ENCODE measurements at regions not wholly inside any gene's neighbourhood (a gene's known extent, or its start where the extent isn't known, plus 50 kb on each side); places are given as distances from the start of the nearest gene placed in this dataset.
"Not testable (repeated sequence)": the region's sequence is repeated elsewhere in the genome, so short reads cannot be mapped to it uniquely, and the experiment has no call there.

GRCh38 chr14:105627701-105628100, 101.3 kb downstream of the TMEM121 start:
- H3K27me3 ChIP-seq: peaks cover 0 to 25% (median 0%) of the 10 kb centered on the region in 3 donors
- no peak overlapping the region for H3K27ac ChIP-seq
- no peak for DNase-seq
- intact Hi-C loops (cut with DNase I; ENCODE audit: low total_unique reads): no loop called here
- 59 to 74% (median 64%) methylated on average over 1 to 9 of the region's 10 CpGs for WGBS, 5 donors
- H3K9me3 ChIP-seq: peaks cover 0 to 17% (median 3%) of the 10 kb centered on the region in 4 donors
- no peaks in the 10 kb centered on the region for H3K4me1 ChIP-seq
- H3K4me3 ChIP-seq: no peak overlapping the region
- no peak for TF ChIP-seq CTCF (IDR thresholded peaks at IDR 0.05)
- H3K36me3 ChIP-seq: no peaks in the 10 kb centered on the region

- intact Hi-C loops (cut with DNase I; ENCODE audit: low total_unique reads); H3K27ac ChIP-seq; H3K4me3 ChIP-seq; H3K36me3 ChIP-seq; DNase-seq; H3K4me1 ChIP-seq: not testable (repeated sequence)
- Histone ChIP-seq H3K27me3 (peaks cover 0 to 25% (median 0%) of the 10 kb centered on the region in 3 donors), H3K9me3 (peaks cover 0 to 20% (median 3%) of the 10 kb centered on the region in 4 donors)
- WGBS, 5 donors: 62 to 73% (median 69%) methylated on average over 2 to 4 of the region's 4 CpGs
These were observed 101.7 kb downstream of the TMEM121 start for GRCh38 chr14:105628126-105628525.

- H3K4me3 ChIP-seq; H3K4me1 ChIP-seq; intact Hi-C loops (cut with DNase I; ENCODE audit: low total_unique reads); H3K36me3 ChIP-seq; H3K27ac ChIP-seq; DNase-seq: not testable (repeated sequence)
- Histone ChIP-seq H3K9me3 (peaks cover 0 to 20% (median 3%) of the 10 kb centered on the region in 4 donors), H3K27me3 (peaks cover 0 to 25% (median 0%) of the 10 kb centered on the region in 3 donors)
- 31 to 52% (median 44%) methylated on average over 8 to 11 of the region's 11 CpGs for WGBS, 5 donors
These were observed 102.2 kb downstream of the TMEM121 start for GRCh38 chr14:105628531-105629067.

- DNase-seq; H3K4me3 ChIP-seq; H3K4me1 ChIP-seq; H3K36me3 ChIP-seq; H3K27ac ChIP-seq; intact Hi-C loops (cut with DNase I; ENCODE audit: low total_unique reads): not testable (repeated sequence)
- Histone ChIP-seq H3K27me3 (peaks cover 0 to 25% (median 0%) of the 10 kb centered on the region in 3 donors), H3K9me3 (peaks cover 0 to 20% (median 3%) of the 10 kb centered on the region in 4 donors)
- 71 to 76% (median 74%) methylated on average over 23 to 38 of the region's 38 CpGs for WGBS, 5 donors
These were observed 102.9 kb downstream of the TMEM121 start for GRCh38 chr14:105629091-105629885.

- Histone ChIP-seq H3K27ac (no peak overlapping the region), H3K9me3 (peaks cover 0 to 20% (median 3%) of the 10 kb centered on the region in 4 donors), H3K36me3 (no peaks in the 10 kb centered on the region), H3K27me3 (peaks cover 0 to 25% (median 0%) of the 10 kb centered on the region in 3 donors), H3K4me3 (no peak overlapping the region), H3K4me1 (no peaks in the 10 kb centered on the region)
- intact Hi-C loops (cut with DNase I; ENCODE audit: low total_unique reads): no loop called here
- WGBS, 5 donors: 64 to 80% (median 71%) methylated on average over 1 to 5 of the region's 5 CpGs
- no peak for TF ChIP-seq EP300 (IDR thresholded peaks at IDR 0.05)
- no peak for DNase-seq
These were observed 103.5 kb downstream of the TMEM121 start for GRCh38 chr14:105629886-105630215.

GRCh38 chr14:105630293-105630934, 104.0 kb downstream of the TMEM121 start:
- 79 to 93% (median 90%) methylated on average over 5 to 6 of the region's 8 CpGs for WGBS, 5 donors
- H3K36me3 ChIP-seq; DNase-seq; intact Hi-C loops (cut with DNase I; ENCODE audit: low total_unique reads); H3K4me1 ChIP-seq; H3K4me3 ChIP-seq; H3K27ac ChIP-seq: not testable (repeated sequence)
- H3K27me3 ChIP-seq: peaks cover 0 to 25% (median 0%) of the 10 kb centered on the region in 3 donors
- peaks cover 0 to 20% (median 3%) of the 10 kb centered on the region in 4 donors for H3K9me3 ChIP-seq

- H3K4me1 ChIP-seq; H3K4me3 ChIP-seq; DNase-seq; intact Hi-C loops (cut with DNase I; ENCODE audit: low total_unique reads); H3K27ac ChIP-seq; H3K36me3 ChIP-seq: not testable (repeated sequence)
- 79 to 88% (median 86%) methylated on average over 13 to 22 of the region's 24 CpGs for WGBS, 5 donors
- Histone ChIP-seq H3K9me3 (peaks cover 0 to 20% (median 3%) of the 10 kb centered on the region in 4 donors), H3K27me3 (peaks cover 0 to 25% (median 0%) of the 10 kb centered on the region in 3 donors)
These were observed 104.8 kb downstream of the TMEM121 start for GRCh38 chr14:105630935-105631779.

All from stomach (tissue), 8 donors.